ENCODE measurements at regions not wholly inside any gene's neighbourhood (a gene's known extent, or its start where the extent isn't known, plus 50 kb on each side); places are given as distances from the start of the nearest gene placed in this dataset.

DNA sequence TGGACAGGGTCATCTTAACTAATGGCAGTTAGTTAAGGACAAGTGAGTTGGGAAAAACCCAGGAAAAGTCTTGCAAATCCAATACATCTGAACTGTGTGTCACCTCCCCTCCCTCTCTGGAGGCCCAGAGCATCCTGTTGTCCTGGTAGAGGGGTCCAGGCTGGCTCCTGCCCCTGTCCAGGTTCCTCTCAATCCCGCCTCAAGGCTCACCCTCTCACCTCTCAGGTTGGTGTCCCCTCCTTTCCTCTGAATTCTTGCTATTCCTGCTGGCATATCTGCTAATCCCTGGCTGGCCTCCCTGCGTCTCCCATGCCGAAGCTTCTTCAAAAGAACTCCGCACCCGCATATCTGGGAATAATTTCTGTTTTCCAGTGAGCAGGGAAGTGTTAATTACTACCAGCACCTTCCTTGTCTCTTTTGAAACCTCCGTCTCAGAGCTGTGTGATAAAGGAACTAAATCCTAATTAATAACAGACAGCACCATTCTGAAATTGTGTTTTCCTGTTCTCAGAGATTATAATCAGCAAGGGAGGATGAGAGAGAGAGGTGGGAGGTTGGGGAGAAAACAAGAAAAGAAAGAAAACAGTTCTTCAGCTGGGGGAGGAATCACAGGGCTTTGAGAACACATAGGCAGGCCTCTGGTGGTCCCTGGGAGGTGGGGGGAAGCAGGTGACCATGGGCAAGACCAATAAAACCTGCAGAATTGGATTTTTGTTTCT, 568.0 kb downstream of the PTPRU start:
- Histone ChIP-seq H3K9me3 (ENCODE audit: control insufficient read depth in 4 of 4, insufficient read depth in 3 of 4, low read length in 3 of 4) (no peaks in the 10 kb centered on the region), H3K9ac (ENCODE audit: insufficient read depth in 1 of 2, low read length in 2 of 2) (no peak overlapping the region), H3K36me3 (ENCODE audit: control insufficient read depth in 4 of 4, insufficient read depth in 4 of 4, low read length in 4 of 4) (no peaks in the 10 kb centered on the region), H3K27ac (ENCODE audit: low read depth in 1 of 2, low read length in 1 of 2) (no peak overlapping the region), H3K4me3 (no peak overlapping the region), H3K27me3 (ENCODE audit: control insufficient read depth in 3 of 3, insufficient read depth in 3 of 3, low read length in 2 of 3) (no peaks in the 10 kb centered on the region), H3K4me1 (ENCODE audit: control insufficient read depth in 5 of 5, insufficient read depth in 5 of 5, low read length in 5 of 5) (no peaks in the 10 kb centered on the region)
- ATAC-seq (ENCODE audit: insufficient read depth, low FRiP score) (no peak), DNase-seq (no peak)
- TF ChIP-seq, protein P1, sequence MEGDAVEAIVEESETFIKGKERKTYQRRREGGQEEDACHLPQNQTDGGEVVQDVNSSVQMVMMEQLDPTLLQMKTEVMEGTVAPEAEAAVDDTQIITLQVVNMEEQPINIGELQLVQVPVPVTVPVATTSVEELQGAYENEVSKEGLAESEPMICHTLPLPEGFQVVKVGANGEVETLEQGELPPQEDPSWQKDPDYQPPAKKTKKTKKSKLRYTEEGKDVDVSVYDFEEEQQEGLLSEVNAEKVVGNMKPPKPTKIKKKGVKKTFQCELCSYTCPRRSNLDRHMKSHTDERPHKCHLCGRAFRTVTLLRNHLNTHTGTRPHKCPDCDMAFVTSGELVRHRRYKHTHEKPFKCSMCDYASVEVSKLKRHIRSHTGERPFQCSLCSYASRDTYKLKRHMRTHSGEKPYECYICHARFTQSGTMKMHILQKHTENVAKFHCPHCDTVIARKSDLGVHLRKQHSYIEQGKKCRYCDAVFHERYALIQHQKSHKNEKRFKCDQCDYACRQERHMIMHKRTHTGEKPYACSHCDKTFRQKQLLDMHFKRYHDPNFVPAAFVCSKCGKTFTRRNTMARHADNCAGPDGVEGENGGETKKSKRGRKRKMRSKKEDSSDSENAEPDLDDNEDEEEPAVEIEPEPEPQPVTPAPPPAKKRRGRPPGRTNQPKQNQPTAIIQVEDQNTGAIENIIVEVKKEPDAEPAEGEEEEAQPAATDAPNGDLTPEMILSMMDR (IDR thresholded peaks at IDR 0.05; ENCODE audit: control extremely low read depth, extremely low read depth) = no peak
- 67 to 78% methylated on average over 6 of the region's 6 CpGs for WGBS, 2 donors

DNA sequence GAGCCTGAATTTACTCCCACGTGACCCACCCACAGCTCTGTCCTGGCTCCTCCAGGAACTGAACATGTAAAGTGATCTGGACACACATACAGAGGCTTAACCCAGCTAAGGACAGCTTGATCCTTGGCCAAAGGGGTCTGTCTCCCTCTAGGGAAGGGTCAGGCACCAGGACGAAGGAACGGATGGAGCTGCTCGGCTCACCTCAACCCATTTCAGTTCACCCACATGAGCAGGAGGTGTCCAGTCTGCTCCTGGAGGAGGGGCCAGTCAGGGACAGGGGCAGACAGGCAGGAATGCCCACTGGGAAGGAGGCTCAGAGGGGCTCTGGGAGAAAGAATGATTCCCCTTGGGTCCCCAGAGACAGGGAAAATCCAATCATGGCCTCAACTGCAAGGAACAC, 567.2 kb downstream of the PTPRU start:
- H3K4me3 ChIP-seq = no peak overlapping the region
- WGBS, 2 donors = 86 to 95% methylated on average over 4 of the region's 4 CpGs
- H3K36me3 ChIP-seq (ENCODE audit: control insufficient read depth in 4 of 4, insufficient read depth in 4 of 4, low read length in 4 of 4) = no peaks in the 10 kb centered on the region
- H3K27ac ChIP-seq (ENCODE audit: low read depth in 1 of 2, low read length in 1 of 2) = no peak overlapping the region
- no peaks in the 10 kb centered on the region for H3K9me3 ChIP-seq (ENCODE audit: control insufficient read depth in 4 of 4, insufficient read depth in 3 of 4, low read length in 3 of 4)
- DNase-seq = no peak
- no peaks in the 10 kb centered on the region for H3K4me1 ChIP-seq (ENCODE audit: control insufficient read depth in 5 of 5, insufficient read depth in 5 of 5, low read length in 5 of 5)
- ATAC-seq (ENCODE audit: insufficient read depth, low FRiP score) = no peak
- TF ChIP-seq, protein P1 (IDR thresholded peaks at IDR 0.05; ENCODE audit: control extremely low read depth, extremely low read depth) = no peak
- H3K27me3 ChIP-seq (ENCODE audit: control insufficient read depth in 3 of 3, insufficient read depth in 3 of 3, low read length in 2 of 3) = no peaks in the 10 kb centered on the region
- H3K9ac ChIP-seq (ENCODE audit: insufficient read depth in 1 of 2, low read length in 2 of 2) = no peak overlapping the region

DNA sequence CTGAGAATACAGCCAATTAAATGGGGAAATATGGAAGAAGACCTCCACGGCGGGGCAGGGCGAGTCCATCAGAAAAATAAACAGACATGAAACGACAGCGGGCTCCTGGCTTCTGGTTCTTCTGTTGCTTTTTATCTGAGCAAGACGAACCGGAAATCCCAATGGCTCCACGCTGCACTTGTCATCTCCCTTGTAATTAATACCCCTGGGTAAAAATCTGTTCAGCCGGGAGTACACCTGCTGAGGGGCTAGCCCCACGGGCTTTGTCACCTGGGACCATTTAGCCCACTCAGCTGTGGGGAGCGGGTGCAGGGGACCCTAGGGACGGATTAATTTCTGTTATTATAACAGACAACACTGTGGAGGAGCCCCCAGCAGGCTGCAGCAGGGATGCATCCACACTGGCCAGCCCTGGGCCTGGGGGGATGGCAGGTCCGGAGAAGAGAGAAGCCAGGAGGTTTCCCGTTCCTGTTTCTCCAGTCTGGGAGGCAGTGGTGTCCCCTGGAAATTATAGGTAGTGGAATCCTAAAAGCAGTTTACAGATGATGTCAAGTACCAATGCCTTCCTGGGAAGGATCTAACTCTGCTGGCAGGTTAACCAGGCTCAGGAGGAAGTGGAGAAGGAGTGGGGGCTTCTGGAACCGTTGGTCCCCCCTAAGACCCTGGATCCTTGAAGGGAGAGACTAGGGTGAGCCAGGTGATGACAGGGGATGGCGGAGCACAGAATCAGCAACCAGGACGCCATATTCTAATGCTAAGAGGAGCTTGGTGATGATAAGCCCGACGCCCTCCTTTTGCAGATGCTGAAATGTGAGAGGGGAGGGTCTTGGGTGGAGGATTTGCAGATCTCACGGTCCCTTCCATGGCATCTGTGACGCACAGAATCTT, 566.1 kb downstream of the PTPRU start:
- no peak for DNase-seq
- no peak overlapping the region for H3K4me3 ChIP-seq
- ATAC-seq (ENCODE audit: insufficient read depth, low FRiP score) = no peak
- H3K9me3 ChIP-seq (ENCODE audit: control insufficient read depth in 4 of 4, insufficient read depth in 3 of 4, low read length in 3 of 4) = no peaks in the 10 kb centered on the region
- TF ChIP-seq, protein P1 (IDR thresholded peaks at IDR 0.05; ENCODE audit: control extremely low read depth, extremely low read depth) = no peak
- no peak overlapping the region for H3K9ac ChIP-seq (ENCODE audit: insufficient read depth in 1 of 2, low read length in 2 of 2)
- WGBS, 2 donors = 55 to 76% methylated on average over 21 of the region's 21 CpGs
- no peaks in the 10 kb centered on the region for H3K27me3 ChIP-seq (ENCODE audit: control insufficient read depth in 3 of 3, insufficient read depth in 3 of 3, low read length in 2 of 3)
- H3K36me3 ChIP-seq (ENCODE audit: control insufficient read depth in 4 of 4, insufficient read depth in 4 of 4, low read length in 4 of 4) = no peaks in the 10 kb centered on the region
- no peaks in the 10 kb centered on the region for H3K4me1 ChIP-seq (ENCODE audit: control insufficient read depth in 5 of 5, insufficient read depth in 5 of 5, low read length in 5 of 5)
- H3K27ac ChIP-seq (ENCODE audit: low read depth in 1 of 2, low read length in 1 of 2) = no peak overlapping the region
